GM12874 (cell line): ENCODE measurements at regions not wholly inside any gene's neighbourhood (a gene's known extent, or its start where the extent isn't known, plus 50 kb on each side); places are given as distances from the start of the nearest gene placed in this dataset.

Source experiments
- TF ChIP-seq, protein P1 (sequence below): IDR thresholded peaks from 2 replicates; pipeline ENCODE4 v1.5.1; 2011; ENCODE audit warnings: low read depth, mild to moderate bottlenecking, control low read depth, low read length, moderate library complexity; ENCODE audit not compliant: insufficient read depth

DNA sequence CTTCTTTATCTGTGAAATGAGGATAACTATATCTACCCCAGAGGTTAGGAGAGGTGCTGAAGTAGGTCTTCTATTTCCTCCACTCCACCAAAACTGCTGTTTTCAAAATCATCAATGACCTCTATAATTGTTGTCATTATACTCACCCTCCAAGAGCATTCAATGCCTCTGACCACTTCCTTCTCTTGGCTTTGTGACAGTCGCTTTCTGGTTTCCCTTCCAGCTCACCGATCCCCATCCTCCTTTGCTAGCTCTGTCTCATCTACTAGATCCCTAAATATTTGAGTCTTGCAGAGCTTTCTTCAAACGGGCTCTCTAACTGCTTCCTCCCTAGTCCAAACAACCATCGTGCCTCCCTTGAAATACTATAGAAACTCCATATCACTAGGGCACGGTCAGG lies 153.5 kb downstream of the RPLP1 start:
- TF ChIP-seq, protein P1, sequence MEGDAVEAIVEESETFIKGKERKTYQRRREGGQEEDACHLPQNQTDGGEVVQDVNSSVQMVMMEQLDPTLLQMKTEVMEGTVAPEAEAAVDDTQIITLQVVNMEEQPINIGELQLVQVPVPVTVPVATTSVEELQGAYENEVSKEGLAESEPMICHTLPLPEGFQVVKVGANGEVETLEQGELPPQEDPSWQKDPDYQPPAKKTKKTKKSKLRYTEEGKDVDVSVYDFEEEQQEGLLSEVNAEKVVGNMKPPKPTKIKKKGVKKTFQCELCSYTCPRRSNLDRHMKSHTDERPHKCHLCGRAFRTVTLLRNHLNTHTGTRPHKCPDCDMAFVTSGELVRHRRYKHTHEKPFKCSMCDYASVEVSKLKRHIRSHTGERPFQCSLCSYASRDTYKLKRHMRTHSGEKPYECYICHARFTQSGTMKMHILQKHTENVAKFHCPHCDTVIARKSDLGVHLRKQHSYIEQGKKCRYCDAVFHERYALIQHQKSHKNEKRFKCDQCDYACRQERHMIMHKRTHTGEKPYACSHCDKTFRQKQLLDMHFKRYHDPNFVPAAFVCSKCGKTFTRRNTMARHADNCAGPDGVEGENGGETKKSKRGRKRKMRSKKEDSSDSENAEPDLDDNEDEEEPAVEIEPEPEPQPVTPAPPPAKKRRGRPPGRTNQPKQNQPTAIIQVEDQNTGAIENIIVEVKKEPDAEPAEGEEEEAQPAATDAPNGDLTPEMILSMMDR = no peak

DNA sequence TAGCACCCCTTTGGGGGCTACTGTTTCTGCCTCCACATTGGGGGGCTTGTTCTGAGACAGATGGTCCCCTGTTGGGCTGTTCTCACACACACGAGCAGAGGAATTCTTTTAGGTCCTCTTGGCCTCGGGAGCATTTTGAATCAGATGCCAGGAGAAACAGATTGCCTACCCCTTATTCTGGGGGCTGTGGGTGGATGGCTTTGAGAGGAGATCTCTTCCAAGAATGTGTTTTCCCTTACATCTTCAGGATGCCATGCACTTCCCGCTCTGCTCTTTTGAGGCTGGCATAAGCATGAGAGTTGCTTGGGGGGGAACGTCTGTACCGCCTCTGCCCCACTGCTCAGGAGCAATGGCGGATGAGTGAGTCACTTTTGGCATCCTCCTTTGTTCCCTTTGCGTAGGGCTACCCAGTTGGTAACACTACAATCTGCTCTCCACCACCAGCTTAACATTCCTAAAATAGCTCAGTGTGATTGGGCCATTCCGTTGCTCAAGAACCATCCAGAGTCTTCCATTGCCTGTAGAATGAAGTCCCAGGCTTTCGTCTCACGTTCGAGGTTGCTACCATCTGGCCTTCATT lies 154.4 kb downstream of the RPLP1 start:
- TF ChIP-seq, protein P1 = no peak

DNA sequence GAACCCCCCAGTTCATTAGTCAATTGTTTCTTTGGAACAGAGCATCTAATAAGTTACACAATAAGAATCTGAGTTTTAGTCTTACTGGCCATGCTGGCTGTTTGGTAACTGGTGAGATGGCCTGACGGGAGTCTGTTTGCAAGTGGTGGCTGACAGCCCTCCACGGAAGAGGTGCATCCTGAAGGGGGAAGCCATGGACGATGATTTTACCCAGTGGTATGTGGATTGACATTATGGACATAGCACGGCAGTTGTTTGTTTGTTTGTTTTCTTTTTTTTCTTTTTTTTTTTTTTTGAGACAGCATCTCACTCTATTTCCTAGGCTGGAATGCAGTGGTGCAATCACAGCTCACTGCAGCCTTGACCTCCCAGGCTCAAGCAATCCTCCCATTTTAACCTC lies 156.0 kb downstream of the RPLP1 start:
- TF ChIP-seq, protein P1 = no peak

DNA sequence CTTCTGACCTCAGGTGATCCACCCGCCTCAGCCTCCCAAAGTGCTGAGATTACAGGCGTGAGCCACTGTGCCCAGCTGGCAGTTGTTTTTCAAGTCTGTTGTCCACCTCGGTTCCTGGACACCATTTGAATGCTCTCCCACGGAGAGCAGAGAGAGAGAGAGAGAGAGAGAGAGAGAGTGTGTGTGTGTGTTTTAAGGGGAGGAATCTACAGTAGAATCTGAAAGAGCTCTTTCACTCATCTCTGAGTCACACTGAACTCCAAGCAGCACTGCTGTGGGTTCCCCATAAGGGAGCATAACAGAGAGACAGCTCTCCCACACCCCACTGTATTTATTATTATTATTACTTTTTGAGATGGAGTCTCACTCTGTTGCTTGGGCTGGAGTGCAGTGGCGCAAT lies 156.6 kb downstream of the RPLP1 start:
- TF ChIP-seq, protein P1 = no peak

DNA sequence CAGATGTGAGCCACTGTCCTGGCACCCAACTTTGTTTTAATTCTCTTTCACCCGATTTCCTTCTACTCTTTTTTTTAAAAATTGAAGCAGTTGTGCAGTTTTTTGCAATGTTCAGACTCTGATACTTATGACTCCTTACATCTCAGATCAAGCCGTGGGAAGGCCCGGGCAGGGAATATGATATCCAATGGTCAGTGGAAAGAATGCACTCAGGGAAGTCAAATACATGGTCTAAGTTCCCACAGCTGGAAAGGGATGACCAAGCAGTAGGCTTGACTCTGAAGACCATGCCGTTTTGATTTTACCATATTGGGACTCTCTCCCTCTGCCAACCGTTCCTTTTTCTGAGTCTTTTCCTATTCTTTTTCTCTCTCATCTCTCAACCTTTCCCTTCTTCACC lies 157.2 kb downstream of the RPLP1 start:
- TF ChIP-seq, protein P1 = no peak

DNA sequence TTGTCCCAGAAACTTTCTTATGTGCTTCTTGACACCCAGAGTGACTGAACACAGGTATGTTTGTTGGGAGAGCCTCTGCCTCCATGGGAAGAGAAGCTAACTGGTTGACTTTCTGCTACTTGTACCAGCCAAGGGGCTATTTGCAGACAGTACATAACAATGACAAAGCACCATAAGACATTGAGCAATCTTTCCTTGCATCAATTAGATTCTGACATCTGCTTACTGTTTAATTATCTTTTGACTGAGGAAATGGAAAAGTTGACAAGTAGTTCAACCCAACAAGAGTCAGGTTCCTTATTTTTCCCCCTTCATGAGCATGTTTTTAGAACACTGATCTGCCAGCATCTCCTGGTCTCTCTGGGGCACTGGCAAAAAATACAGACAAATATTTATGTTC lies 157.7 kb downstream of the RPLP1 start:
- TF ChIP-seq, protein P1 = no peak

DNA sequence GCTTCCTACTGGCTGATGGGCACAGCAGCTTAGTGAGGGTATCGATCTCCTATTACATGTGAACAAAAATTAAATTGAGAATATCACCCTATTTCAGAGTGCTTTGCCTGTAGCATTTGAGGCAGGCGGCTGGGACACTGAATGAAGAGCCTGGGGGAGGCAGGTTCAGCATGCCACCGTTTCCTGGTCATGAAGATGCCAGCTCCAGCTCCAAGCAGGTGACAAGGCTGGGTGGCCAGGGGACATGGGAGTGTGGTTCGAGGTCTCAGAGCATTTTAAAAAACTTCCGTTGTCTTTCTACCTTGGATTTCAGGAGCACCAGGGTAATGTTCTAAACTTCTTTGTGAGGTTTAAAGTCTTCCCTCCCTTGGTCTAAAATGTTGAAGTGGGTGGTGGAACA lies 158.2 kb downstream of the RPLP1 start:
- TF ChIP-seq, protein P1 = no peak
